Prostate gland (tissue), 2 donors: ENCODE measurements at regions not wholly inside any gene's neighbourhood (a gene's known extent, or its start where the extent isn't known, plus 50 kb on each side); places are given as distances from the start of the nearest gene placed in this dataset.

Experiments used
- POLR2A ChIP-seq: fragments of 450-650 bp; IDR thresholded peaks from one replicate; pipeline ENCODE4 v1.6.1; 2016; ENCODE audit warnings: antibody characterized with exemption, mild to moderate bottlenecking
- POLR2AphosphoS5 ChIP-seq: sonication (generic); formaldehyde crosslinking; IDR thresholded peaks from one replicate; pipeline ENCODE4 v1.6.1; 2017; ENCODE audit warnings: antibody characterized with exemption
- TF ChIP-seq, protein P1 (sequence below), 4 experiments: fragments of 200-600 bp in 2 of 4; fragments of 450-650 bp in 2 of 4; sonication (generic) in 2 of 4; IDR thresholded peaks; 1 replicate in 3 of 4; 2 replicates in 1 of 4; pipeline ENCODE4 v1.5.1; 2016 to 2019; ENCODE audit warnings: antibody characterized with exemption in 4 of 4, mild to moderate bottlenecking in 2 of 4, moderate library complexity in 2 of 4

DNA sequence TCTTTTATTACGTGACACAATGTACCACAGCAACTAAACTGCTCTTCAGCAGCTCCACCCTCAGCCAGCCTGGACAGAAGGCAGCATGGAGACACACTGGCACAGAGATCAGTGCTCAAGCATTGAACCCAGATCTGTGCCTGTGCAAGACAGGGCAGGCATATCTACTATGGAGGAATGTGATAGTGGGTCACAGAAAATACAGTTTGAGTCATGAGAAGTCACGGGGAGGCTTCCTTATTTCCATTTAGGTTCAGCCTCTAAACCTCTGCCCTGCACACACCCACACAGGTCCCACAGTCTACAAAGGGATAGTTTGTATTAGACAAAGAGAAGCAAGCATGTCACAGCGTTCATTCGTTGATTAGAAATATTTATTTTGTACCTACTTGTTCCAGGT, 187.4 kb upstream of the AGR3 start:
- TF ChIP-seq, protein P1, sequence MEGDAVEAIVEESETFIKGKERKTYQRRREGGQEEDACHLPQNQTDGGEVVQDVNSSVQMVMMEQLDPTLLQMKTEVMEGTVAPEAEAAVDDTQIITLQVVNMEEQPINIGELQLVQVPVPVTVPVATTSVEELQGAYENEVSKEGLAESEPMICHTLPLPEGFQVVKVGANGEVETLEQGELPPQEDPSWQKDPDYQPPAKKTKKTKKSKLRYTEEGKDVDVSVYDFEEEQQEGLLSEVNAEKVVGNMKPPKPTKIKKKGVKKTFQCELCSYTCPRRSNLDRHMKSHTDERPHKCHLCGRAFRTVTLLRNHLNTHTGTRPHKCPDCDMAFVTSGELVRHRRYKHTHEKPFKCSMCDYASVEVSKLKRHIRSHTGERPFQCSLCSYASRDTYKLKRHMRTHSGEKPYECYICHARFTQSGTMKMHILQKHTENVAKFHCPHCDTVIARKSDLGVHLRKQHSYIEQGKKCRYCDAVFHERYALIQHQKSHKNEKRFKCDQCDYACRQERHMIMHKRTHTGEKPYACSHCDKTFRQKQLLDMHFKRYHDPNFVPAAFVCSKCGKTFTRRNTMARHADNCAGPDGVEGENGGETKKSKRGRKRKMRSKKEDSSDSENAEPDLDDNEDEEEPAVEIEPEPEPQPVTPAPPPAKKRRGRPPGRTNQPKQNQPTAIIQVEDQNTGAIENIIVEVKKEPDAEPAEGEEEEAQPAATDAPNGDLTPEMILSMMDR (IDR thresholded peaks at IDR 0.05), result no peak
- TF ChIP-seq POLR2A (no peak), POLR2AphosphoS5 (no peak)
